NCI-H524 (cell line): ENCODE measurements at regions not wholly inside any gene's neighbourhood (a gene's known extent, or its start where the extent isn't known, plus 50 kb on each side); places are given as distances from the start of the nearest gene placed in this dataset.
A peak's percentile ranks its signal among the peaks of the same experiment; 100 is the strongest.
"Not testable (repeated sequence)": the region's sequence is repeated elsewhere in the genome, so short reads cannot be mapped to it uniquely, and the experiment has no call there.

ENCODE experiments used
- DNase-seq, 2 experiments: peaks; one replicate each; lab custom pipeline; 2025; lab: John Stamatoyannopoulos, UW

DNA sequence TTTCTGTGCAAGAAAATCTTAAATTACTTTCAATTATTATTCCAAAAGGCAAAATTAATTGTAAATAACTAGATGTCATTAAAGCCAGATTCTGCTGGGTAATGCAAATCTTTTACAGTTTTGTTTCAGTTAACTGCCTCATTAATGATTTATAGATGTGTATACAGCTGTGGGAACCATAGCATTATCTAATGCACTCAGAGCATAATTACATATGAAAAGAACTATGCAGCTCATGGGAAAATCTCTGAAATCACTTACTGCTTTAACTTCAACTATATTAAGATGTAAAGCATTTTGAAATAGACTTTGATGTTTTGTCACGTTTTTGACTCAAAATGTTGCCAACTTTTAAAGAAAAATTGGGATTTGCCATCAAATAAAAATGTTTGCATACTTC lies 630.3 kb upstream of the KLHL4 start:
- no peak for DNase-seq

DNA sequence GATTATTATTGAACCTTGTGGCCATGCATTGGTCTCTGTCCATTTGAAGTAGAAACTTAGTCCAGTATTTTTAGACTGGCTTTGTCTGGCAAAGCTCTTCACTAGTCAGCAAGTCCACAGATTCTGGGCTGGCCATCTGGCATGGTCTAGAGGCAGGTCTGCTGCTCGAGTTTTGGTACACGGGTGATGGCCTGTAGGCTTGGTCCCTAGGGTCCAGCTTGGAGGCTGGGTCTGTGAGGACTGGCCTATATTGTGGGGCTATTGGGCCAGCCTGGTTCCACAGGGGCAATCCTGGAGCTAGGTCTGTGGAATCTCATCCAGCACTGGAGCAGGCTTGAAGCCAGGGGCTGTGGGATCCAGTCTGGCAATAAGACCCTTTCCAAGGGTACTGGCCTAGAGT lies 607.6 kb upstream of the KLHL4 start:
- DNase-seq, result no peak

DNA sequence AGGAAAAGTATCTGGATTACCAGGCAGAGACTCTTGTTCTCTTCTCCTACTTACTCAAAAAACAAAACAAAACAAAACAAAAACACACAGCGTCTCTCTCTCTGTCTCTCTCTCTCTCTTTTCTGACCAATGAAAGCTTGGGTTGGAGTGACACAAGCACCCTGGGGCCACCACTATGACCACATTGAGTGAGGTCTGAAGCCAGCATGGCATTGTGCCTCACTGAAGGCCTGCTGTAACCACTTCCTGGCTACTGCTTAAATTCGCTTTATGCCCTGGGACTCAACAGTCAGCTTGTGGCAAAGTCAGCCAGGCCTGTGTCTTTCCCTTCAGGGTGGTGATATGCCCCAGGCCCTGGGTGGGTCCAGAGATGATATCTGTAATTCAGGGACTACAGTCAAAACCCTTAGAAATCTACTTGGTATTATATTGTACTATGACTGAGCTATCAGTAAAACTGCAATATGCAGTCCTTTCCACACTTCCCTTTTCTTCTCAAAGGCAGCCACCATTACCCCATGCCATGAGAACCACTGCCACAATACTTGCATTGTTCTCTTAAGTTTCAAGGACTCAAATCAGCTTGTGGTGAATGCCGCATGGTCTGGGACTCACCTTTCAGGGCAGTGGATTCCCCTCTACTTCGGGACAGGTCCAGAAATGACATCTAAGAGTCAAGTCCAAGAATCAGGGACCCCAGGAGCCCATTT lies 606.8 kb upstream of the KLHL4 start:
- DNase-seq, result no peak

DNA sequence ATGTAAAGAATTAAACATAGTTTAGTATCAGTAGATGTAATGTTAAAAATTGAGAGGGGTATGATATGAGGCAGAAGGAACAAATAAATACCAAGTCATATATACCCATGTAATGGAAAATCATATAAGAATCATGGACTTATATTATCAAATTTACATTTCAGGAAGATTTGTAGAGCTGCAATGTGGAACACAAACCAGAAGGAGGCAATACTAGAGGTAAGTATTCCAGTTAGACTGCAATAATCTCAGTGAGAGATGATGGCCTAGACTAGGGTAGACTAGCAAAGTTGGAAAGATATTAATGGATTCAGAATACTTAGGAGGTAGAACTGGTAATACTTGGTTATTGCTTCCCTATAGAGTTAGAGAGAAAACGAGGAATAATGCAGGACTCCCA lies 603.0 kb upstream of the KLHL4 start:
- DNase-seq, result no peak

DNA sequence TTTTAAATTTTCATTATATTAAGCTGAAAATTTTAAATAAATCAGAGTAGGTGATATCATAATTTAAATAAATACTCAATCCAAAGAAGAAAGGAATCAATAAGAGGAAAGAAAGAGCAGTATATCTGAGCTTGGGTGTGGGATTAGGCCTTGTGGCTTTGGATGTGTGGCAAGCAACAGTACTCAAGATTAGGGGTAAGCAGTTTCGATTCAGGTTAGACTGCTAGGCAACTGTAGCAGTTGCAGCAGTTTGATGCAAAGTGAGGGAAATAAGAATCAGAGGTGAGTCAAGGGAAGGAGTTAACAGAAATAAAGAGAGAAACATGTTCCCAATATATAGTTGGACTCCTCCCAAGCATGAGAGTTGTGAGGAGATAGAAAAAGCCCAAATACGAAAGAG lies 599.6 kb upstream of the KLHL4 start:
- no peak for DNase-seq

DNA sequence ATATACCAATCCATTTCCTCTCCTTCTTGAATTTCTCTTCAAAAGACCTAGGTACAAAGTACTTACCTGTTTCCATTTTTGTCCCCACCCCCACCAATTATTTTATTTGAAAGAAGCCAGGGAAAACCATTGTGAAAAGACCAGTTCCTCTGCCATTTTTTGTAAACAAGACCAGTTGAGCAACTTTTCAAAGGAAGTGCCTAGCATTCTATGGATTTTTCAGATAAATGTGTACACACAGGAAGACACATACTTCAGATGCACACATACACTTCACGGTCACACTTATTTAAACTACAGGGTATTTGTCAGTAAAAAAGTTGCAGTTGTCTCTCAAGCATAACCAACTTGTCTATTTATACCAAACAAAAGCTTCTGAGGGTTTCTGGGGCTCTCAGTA lies 587.2 kb upstream of the KLHL4 start:
- no peak for DNase-seq

DNA sequence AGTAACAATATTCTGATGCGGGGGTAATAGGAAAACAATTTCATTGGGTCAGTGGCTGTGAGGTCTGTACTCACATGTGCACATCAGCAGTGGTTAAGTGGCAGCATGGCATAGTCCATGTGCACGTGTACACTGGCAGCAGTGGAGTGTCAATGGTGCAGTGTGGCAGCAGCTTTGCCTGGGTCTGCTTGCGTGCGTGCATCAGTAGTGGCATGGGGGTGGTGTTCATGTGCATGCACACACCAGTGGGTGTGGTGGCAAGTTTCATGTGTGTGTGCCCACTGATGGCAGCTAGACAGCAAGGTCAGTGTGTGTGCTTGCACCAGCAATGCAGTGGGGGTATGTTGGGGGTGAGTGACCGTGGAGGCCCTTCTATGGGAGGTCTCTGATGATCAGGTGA lies 581.6 kb upstream of the KLHL4 start:
- no peak for DNase-seq

DNA sequence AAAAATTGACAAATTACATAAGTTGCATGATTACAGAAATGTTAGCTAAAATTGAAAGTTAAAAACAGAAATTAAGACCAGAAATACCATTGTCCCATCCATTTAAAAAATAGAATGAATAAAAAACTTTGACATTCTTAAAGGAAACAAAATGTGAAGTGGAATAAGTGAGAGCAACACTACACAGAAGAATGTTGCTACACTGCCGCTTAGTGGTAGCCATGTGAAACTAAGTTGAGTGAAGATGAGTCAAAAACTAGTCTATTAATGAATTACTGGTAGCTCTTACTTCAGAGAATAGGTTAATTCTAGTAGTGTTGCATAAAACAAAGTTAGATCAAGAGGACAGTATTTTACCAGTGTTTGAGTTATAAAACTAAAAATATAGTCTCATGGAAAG lies 571.0 kb upstream of the KLHL4 start:
- peak; percentile 26 to 54 for DNase-seq

DNA sequence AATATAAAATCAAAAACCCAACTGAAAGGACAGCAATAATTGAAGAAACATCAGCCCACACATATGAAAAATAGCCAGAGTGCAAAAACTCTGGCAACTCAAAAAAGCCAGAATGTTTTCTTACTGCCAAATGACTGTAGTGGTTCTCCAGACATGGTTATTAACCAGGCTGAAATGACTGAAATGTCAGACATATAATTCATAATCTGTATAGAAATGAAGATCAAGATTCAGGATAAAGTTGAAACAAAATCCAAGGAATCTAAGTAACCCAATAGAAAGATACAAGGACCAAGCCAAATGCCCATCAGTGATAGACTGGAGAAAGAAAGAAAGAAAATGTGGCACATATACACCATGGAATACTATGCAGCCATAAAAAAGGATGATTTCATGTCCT lies 553.3 kb upstream of the KLHL4 start:
- DNase-seq, result no peak

DNA sequence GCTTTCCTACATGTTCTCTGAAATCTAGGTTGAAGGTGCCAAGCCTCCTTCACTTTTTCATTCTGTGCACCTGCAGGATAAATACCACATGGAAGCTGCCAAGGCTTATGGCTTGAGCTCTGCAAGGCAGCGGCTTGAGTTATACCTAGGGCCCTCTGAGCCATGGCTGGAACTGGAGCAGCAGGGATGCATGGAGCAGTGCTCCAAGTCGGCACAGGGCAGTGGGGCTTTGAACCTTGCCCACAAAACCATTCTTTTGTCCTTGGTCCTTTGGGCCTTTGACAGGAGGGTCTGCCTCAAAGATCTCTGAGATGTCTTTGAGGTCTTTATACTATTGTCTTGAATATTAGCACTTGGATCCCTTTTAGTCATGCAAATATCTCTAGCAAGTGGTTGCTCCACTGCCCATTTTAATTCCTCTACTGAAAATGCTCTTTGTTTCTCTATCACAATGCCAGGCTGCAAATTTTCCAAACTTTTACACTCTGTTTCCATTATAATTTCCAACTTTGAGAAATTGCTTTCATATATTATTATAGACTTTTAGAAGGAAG lies 536.2 kb upstream of the KLHL4 start:
- DNase-seq, result no peak

DNA sequence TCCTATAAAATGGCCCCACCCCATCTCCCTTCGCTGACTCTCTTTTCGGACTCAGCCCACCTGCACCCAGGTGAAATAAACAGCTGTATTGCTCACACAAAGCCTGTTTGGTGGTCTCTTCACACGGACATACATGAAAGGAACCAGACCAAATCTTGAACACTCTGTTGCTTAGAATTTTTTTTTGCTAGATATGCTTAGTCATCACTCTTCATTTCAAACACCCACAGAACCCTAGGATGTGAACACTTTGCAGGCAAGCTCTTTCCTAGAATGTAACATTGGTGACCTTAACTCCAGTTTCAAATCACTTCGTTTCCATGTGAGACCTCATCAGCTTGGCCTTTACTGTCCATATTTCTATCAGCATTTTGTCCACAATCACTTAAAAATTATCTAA lies 530.3 kb upstream of the KLHL4 start:
- DNase-seq, result not testable (repeated sequence)

DNA sequence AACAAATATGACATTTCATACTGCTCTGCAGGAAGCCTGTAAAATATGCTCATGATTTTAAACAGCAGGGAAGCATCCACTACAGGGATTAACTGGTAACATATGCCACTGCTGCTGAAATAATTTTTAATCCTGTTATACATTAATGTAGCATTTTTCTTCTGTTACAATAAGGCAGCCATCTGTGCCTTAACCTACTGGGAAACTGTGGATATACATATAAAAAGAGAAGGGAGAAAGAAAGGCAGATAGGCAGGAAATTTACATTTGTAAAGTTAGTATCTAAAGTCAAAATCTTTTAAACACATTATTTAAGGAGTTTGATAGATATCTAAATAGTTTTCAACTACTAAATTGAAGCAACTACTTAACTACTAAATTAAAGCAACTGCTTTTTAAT lies 514.6 kb upstream of the KLHL4 start:
- DNase-seq, result peak; percentile 59 to 89

DNA sequence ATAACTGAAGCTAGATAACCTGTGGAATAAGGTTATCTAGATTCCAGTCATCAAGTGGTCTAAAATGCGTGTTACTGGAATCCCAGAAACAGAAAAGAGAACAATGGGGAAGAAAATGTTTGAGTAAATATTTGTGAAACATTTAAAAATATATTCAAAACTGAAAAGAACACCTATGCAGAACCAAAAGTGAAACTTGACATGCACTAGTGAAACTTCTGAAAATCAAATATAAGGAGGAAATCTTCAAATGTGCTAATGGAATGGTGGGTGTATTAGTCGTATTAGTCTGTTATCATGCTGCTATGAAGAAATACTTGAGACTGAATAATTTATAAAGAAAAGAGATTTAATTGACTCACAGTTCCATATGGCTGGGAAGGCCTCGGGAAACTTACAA lies 512.4 kb upstream of the KLHL4 start:
- DNase-seq, result no peak

DNA sequence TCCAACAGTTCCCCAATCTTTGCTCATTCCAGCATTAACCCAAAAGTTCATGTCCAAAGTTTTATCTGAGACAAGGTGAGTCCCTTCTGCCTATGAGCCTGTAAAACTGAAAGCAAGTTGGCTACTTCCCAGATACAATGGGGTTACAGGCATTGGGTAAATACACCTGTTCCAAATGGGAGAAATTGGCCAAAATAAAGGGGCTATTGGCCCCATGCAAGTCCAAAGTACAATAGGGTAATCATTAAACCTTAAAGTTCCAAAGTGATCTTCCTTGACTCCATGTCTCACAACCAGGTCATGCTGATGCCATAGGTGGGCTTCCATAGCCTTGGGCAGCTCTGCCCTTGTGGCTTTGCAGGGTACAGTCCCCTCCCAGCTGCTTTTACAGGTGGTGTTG lies 511.7 kb upstream of the KLHL4 start:
- DNase-seq, result no peak

DNA sequence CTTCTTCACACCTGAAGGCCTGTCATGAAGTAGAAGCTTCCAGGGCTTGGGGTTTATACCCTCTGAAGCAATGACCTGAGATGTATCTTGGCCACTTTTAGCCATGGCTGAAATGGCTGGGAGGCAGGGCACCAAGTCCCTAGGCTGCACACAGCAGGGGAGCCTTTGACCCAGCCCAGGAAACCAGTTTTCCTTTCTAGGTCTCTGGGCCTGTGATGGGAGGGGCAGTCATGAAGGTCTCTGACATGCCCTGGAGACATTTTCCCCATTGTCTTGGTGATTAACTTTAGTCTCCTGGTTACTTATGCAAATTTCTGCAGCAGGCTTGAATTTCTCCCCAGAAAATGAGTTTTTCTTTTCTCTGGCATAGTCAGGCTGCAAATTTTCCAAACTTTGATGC lies 511.0 kb upstream of the KLHL4 start:
- no peak for DNase-seq

DNA sequence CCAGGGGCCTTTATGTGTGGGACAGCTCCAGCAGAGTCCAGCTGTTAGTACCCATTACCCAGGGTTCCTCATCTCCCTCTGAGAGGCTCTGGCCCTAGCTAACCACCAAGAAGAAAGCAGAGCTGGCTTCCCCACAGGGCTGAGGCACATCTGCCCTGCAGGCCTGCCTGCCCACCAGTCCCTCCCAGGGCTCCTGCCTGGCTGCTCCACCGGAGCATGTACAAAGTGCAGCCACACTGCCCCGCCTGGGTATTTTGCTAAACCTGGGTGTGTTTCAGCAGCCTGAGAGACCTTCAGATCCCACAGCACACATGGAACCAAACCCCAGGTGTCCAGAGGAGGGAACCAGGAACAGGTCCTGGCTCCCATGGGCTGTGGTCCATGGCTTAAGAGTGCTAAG lies 500.4 kb upstream of the KLHL4 start:
- DNase-seq, result no peak

DNA sequence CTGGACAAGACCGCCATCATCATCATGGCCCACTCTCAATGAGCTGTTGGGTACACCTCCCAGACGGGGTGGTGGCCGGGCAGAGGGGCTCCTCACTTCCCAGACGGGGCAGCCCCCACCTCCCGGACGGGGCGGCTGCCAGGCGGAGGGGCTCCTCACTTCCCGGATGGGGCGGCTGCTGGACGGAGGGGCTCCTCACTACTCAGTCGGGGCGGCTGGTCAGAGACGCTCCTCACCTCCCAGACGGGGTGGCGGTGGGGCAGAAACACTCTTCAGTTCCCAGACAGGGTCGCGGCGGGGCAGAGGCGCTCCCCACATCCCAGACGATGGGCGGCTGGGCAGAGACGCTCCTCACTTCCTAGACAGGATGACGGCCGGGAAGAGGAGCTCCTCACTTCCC lies 484.5 kb upstream of the KLHL4 start:
- DNase-seq, result not testable (repeated sequence)

DNA sequence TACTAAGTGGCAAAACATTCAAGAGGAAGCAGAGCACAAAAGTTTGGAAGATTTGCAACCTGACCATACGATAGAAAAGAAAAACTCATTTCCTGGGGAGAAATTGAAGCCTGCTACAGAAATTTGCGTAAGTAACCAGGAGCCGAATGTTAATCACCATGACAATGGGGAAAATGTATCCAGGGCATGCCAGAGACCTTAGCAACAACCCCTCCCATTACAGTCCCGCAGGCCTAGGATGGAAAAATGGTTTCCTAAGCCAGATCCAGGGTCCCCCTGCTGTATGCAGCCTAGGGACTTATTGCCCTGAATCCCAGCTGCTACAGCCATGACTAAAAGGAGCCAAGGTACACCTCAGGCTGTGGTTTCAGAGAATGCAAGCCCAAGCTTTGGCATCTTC lies 472.2 kb upstream of the KLHL4 start:
- no peak for DNase-seq

DNA sequence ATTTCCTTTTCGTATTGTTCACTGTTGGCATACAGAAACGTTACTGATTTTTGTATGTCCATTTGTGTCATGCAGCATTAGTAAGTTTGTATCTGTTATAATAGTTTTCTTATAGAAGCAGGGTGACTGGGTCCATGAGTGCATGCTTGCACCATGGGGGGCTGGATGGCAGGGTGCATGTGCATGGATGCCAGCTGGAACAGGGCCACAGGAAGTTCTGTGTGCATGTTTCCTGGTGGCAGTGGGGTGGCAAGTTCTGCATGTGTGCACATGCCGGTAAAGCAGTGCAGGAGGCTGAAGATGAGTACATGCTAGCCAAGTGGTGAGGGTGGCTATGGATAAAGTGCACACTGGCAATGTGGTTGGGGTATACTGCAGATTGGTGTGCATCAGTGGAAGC lies 468.0 kb upstream of the KLHL4 start:
- no peak for DNase-seq

DNA sequence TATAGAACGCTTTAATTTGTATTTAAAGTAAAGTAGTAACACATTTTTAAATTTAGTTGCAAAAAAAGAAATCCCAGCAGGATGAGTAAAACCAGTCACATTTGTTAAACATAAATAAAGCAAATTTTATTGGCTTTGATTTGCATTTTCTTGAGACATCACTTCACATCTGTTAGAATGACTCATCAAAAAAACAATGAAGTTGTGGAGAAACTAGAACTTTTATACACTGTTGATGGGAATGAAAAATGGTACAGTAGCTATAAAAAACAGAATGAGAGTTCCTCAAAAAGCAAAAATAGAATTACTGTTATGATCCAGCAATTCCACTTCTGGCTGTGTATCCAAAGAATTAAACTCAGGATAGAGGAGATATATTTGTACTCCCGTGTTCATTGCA lies 454.0 kb upstream of the KLHL4 start:
- no peak for DNase-seq

DNA sequence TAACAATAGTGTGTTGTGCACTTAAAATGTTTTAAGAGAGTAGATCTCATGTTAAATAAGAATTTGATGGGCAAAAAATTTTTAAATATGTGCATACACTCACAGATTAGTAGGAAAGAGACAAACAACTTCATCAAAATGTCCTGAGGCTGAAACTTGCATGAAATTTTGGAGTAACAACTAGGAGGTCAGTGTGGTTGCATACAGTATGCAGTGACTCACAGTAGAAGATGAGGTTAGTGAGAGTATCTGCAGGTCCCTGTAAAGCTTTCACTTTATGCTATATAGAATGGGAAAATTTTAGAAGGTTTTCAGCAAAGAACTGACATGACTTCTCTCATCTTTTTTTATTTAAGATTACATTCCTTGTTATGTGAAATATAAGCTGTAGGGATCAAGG lies 453.1 kb upstream of the KLHL4 start:
- no peak for DNase-seq

DNA sequence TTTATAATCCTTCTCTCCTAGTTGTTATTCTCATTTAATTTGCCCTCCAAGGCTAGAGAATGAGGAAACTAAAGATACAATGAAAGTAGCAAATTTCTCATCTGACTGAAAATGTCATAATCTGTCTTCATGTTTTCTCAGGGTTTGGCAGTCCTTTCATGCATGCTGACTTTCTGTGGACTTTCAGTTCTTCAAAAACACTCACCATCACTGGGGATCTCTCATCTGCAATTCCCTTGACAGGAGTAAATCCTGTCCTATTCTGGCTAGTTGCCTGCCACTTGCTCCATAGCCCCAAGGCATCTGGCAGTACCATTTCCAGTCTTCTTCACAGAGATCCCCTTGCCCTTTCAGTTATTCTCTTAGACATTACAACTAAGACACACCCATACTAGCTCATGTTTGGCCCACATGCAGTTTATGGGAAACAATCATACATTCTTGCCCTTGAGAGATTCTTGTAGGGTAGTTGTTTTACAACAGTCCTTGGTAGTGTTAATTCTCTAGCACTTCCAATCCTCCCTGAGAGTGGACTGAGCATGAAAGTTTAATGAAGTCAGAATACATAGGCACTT lies 449.7 kb upstream of the KLHL4 start:
- no peak for DNase-seq

DNA sequence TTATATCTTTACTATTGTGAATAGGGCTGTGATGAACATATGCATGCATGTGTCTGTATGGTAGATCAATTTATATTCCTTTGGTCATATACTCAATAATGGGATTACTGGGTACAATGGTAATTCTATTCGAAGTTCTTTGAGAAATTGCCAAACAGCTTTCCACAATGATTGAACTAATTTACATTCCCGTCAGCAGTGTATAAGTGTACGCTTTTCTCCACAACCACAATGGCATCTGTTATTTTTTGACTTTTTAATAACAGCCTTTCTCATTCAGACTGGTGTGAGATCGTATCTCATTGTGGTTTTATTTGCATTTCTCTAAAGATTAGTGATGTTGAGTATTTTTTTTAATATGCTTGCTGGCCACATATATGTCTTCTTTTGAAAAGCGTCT lies 439.4 kb upstream of the KLHL4 start:
- DNase-seq, result no peak

DNA sequence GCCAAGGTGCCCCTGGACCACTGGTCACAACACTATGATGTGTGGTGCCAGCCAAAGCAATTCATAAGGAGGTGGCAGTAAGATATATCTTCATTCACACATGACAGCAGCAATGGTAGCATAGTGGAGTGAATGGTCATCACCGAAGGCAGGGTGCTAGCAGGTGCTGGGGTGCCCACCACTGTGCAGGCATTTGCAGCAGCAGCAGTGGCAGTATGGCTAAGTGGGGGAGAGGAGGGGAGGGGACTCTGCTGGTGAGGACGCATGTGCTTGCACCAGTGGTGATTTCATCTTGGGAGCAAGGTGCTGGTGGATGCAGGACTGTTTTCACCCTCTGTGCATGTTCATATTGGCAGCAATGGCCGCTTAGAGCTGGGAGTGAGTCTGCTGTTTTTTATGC lies 419.1 kb upstream of the KLHL4 start:
- DNase-seq, result no peak
